HuH-7 (cell line): ENCODE measurements at regions not wholly inside any gene's neighbourhood (a gene's known extent, or its start where the extent isn't known, plus 50 kb on each side); places are given as distances from the start of the nearest gene placed in this dataset.

ENCODE experiments used
- DNase-seq: peaks from one replicate; pipeline ENCODE4 v3.0.0; 2011; ENCODE audit warnings: low spot score

- DNase-seq = no peak
Observed at GRCh38 chr4:111664308-111664945, 480.8 kb upstream of the FAM241A start.

DNA sequence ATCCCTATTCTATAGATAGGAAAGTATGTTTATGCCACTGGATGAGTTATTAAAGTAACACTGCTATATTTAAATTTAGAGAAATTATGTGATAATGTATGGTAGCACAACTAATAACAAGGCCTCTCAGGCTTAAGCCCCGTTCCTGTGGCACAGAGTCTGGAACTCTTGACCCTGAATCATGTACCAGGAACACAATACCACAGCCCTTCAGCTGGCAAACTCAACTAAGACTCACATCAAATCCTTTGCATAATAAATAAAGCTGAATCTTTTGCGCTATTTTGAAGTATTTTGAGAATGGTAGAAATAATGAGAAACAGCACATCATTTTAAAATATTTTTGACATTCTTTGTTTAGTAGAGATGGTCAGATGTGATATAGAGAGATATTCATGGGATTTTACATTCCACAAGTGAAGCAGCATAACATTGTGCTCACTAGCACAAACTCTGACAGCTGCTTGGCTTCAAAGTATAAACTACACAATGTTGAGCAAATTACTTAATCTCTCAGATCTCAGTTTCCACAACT, 478.4 kb upstream of the FAM241A start:
- no peak for DNase-seq

DNA sequence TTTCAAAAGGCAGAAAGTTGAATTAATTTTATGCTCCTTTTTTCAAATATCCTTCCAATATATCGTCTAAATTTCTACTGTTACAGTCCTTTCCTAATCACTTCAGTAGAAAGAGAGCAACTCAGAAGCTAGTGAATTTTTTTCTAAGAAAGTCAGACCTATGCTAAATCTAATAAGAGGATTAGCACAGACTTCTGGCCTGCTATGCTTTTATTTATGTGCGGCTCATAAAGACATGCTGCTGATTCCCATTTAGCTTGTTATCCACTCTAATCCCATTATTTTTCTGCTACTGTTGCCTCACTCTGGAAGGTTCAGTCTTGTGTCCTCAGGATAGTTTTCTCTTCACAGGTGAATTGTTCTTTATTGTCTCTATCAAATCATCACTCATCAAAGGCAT, 473.5 kb upstream of the FAM241A start:
- no peak for DNase-seq

GRCh38 chr4:111675746-111676145, 469.5 kb upstream of the FAM241A start:
- DNase-seq = no peak

- DNase-seq = no peak
Observed at GRCh38 chr4:111676533-111676932, 468.7 kb upstream of the FAM241A start.

- no peak for DNase-seq
Observed at GRCh38 chr4:111678479-111678878, 466.8 kb upstream of the FAM241A start.

GRCh38 chr4:111678908-111679307, 466.3 kb upstream of the FAM241A start:
- DNase-seq = no peak

DNA sequence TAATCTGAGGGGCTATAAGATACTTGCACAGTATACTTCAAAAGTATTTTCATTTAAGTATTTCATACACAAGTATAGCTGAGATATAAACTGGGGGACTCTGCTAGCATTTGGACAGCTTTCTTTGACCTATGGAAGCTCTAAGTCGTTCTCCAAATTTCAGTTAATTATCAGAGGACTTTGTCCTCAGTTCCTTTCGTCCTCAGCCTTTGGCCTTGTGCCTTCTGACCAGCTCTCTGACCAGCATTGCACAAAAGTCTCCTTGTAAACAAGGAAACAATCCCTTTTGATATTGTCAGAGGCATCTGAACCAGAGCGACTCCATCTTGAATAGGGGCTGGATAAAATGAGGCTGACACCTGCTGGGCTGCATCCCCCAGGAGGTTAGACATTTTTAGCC, 464.0 kb upstream of the FAM241A start:
- DNase-seq = no peak

DNA sequence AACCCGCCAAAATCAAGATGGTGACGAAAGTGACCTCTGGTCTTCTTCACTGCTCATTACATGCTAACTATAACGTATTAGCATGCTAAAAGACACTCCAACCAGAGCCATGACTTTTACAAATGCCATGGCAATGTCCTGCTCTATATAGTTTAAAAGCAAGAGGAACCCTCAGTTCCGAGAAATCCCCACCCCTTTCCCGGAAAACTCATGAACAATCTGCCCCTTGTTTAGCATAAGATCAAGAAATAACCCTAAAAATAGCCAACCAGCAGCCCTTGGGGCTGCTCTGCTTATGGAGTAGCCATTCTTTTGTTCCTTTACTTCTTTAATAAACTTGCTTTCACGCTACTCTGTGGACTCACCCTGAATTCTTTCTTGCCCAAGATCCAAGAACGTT, 463.5 kb upstream of the FAM241A start:
- DNase-seq = no peak

DNA sequence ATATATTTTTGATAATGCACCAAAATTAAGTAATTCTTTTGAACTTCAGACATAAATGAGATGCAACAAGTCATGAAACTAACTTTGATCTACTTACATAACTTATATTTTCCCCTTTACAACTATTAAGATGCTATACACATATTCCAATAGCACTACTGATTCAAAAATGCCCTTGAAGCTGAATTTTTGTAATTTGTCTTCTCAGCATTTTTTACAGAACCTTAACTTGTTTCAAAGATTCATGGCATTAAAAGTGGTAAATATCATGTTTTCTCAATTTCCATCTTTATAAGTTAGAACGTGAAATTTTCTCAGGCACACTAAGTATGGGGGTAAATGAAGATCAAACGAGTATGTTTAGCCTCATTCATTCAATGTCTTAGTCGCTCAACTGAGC, 460.0 kb upstream of the FAM241A start:
- no peak for DNase-seq

DNA sequence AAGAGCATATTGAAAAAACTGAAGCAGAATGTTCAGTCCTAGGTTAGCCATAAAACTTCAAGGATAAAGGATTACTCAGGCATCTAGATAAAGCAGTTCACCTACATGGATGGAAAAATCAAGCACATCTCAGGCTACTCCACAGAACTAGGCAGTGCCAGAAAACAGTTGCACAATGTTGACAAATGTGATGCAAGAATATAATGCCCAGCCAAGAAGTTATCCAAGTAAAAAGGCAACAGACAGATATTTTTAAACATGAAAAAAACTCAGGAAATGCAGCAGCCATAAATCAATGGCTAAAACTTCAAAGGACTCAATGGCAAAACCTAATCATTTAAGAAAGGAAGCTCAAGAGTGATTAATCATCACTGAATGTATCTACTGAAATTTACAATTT, 456.0 kb upstream of the FAM241A start:
- DNase-seq = peak; percentile 19

GRCh38 chr4:111689731-111690130, 455.5 kb upstream of the FAM241A start:
- no peak for DNase-seq

- DNase-seq = no peak
Observed at GRCh38 chr4:111693758-111694157, 451.5 kb upstream of the FAM241A start.

DNA sequence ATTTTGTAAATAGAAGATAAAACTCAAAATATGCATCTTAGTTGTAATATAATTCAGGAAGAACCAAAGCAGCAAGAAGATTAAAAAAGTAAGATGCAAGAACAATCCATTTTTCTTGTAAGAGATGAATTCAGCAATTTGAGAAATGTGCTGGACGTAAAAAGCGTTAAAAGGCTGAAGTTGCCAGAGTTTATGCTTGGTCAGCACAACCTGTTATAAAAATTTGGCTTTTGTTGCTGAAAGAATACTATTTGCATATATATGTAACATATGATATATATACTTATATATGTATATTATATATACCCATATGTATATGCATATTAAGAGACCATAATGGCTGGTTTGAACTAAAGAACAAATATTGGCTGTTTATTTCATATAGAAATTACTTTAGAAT, 449.6 kb upstream of the FAM241A start:
- DNase-seq = no peak

- no peak for DNase-seq
Observed at GRCh38 chr4:111696505-111696904, 448.7 kb upstream of the FAM241A start.

- no peak for DNase-seq
Observed at GRCh38 chr4:111697176-111697942, 447.9 kb upstream of the FAM241A start.

GRCh38 chr4:111698361-111698760, 446.9 kb upstream of the FAM241A start:
- DNase-seq = no peak

GRCh38 chr4:111699165-111699564, 446.1 kb upstream of the FAM241A start:
- DNase-seq = no peak

DNA sequence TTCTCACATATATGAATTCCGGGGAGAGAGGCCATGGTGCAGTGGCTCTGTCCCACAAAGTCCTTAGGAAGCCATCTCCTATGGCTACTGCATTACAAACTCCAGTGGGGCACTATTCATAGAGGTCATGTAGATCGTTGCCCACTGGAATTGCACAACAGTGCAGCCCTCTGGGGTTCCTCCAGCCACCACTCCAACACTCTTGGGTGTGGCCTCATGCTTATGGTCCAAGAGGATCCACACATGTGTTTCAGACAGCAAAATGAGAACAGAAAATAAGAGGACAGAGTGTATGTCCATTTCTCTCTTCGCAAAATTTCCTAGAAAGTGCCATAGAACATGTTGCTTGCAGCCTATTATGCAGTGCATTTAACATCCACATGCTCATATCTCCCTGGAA, 444.2 kb upstream of the FAM241A start:
- DNase-seq = no peak

DNA sequence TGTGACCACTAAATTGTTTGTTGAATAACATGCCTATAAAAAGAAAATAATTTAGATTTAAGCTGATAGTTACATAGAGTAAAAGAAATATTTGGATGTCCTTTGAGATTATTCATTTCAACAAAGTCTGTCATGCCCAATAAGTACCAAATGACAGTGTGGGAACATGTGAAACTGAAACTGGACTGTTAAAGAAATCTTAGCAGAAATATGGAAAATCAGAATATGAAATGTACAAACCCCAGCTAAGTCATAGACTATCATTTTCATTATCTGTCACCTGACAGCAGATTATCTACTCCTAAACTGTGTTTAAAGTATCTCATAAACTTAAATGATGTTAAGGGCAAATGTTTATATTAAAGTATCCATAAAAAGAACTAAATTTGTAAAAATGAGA, 437.8 kb upstream of the FAM241A start:
- DNase-seq = no peak

- no peak for DNase-seq
Observed at GRCh38 chr4:111712093-111712677, 433.1 kb upstream of the FAM241A start.

- no peak for DNase-seq
Observed at GRCh38 chr4:111713276-111713675, 432.0 kb upstream of the FAM241A start.

DNA sequence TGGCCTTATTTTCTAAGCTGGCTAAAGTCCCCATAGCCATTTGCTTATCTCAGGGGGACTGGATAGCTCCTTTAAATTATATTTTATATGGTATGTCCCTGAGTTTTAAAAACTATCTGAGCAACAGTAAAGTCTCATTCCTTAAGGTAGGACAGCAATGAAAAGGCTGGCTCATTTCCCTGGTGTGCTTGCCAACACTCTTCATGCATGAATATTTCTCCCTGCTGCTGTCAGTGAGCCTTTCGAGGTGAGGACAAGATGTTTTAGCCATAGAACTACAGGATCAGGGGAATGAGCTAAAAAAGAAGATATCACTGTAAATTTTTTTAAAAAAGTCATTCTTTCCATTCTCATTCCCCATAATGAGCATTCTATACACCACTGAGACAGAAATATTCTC, 427.3 kb upstream of the FAM241A start:
- DNase-seq = no peak
